ENCODE measurements at regions not wholly inside any gene's neighbourhood (a gene's known extent, or its start where the extent isn't known, plus 50 kb on each side); places are given as distances from the start of the nearest gene placed in this dataset.

GRCh38 chr11:26858098-26858497 lies 135.8 kb upstream of the FIBIN start:
- no peaks in the 10 kb centered on the region for H3K36me3 ChIP-seq
- no peaks in the 10 kb centered on the region for H3K27me3 ChIP-seq
- H3K4me3 ChIP-seq, result no peak overlapping the region
- no peak for DNase-seq
- H3K27ac ChIP-seq, result no peak overlapping the region
- no peaks in the 10 kb centered on the region for H3K4me1 ChIP-seq
- no peaks in the 10 kb centered on the region for H3K9me3 ChIP-seq
- TF ChIP-seq CTCF (IDR thresholded peaks at IDR 0.05) (no peak), POLR2A (IDR thresholded peaks at IDR 0.05) (no peak)

- no peak overlapping the region for H3K4me3 ChIP-seq
- H3K36me3 ChIP-seq, result no peaks in the 10 kb centered on the region
- H3K9me3 ChIP-seq, result no peaks in the 10 kb centered on the region
- no peaks in the 10 kb centered on the region for H3K4me1 ChIP-seq
- H3K27ac ChIP-seq, result no peak overlapping the region
- no peaks in the 10 kb centered on the region for H3K27me3 ChIP-seq
- DNase-seq, result no peak
- TF ChIP-seq CTCF (IDR thresholded peaks at IDR 0.05) (no peak), POLR2A (IDR thresholded peaks at IDR 0.05) (no peak)
These were observed 134.5 kb upstream of the FIBIN start for GRCh38 chr11:26859416-26859815.

GRCh38 chr11:26860091-26860780 lies 133.7 kb upstream of the FIBIN start:
- Histone ChIP-seq H3K36me3 (no peaks in the 10 kb centered on the region), H3K4me3 (no peak overlapping the region), H3K4me1 (no peaks in the 10 kb centered on the region), H3K27ac (no peak overlapping the region), H3K9me3 (no peaks in the 10 kb centered on the region), H3K27me3 (no peaks in the 10 kb centered on the region)
- DNase-seq, result no peak
- no peak for TF ChIP-seq CTCF (IDR thresholded peaks at IDR 0.05)
- TF ChIP-seq POLR2A (IDR thresholded peaks at IDR 0.05), result no peak

GRCh38 chr11:26860895-26861294 lies 133.0 kb upstream of the FIBIN start:
- Histone ChIP-seq H3K9me3 (no peaks in the 10 kb centered on the region), H3K4me3 (no peak overlapping the region), H3K4me1 (no peaks in the 10 kb centered on the region), H3K36me3 (no peaks in the 10 kb centered on the region), H3K27ac (no peak overlapping the region), H3K27me3 (no peaks in the 10 kb centered on the region)
- TF ChIP-seq POLR2A (IDR thresholded peaks at IDR 0.05) (no peak), CTCF (IDR thresholded peaks at IDR 0.05) (no peak)
- no peak for DNase-seq

- no peaks in the 10 kb centered on the region for H3K9me3 ChIP-seq
- no peak overlapping the region for H3K27ac ChIP-seq
- H3K4me1 ChIP-seq, result no peaks in the 10 kb centered on the region
- H3K4me3 ChIP-seq, result no peak overlapping the region
- no peak for DNase-seq
- H3K27me3 ChIP-seq, result no peaks in the 10 kb centered on the region
- no peaks in the 10 kb centered on the region for H3K36me3 ChIP-seq
- TF ChIP-seq POLR2A (IDR thresholded peaks at IDR 0.05), result no peak
- no peak for TF ChIP-seq CTCF (IDR thresholded peaks at IDR 0.05)
These were observed 131.1 kb upstream of the FIBIN start for GRCh38 chr11:26862801-26863200.

GRCh38 chr11:26865703-26866102 lies 128.2 kb upstream of the FIBIN start:
- no peaks in the 10 kb centered on the region for H3K36me3 ChIP-seq
- TF ChIP-seq CTCF (IDR thresholded peaks at IDR 0.05), result no peak
- no peak for TF ChIP-seq POLR2A (IDR thresholded peaks at IDR 0.05)
- H3K9me3 ChIP-seq, result no peaks in the 10 kb centered on the region
- H3K4me1 ChIP-seq, result no peaks in the 10 kb centered on the region
- no peak overlapping the region for H3K4me3 ChIP-seq
- no peaks in the 10 kb centered on the region for H3K27me3 ChIP-seq
- H3K27ac ChIP-seq, result no peak overlapping the region
- no peak for DNase-seq

Measured in Peyer's patch (tissue), 4 donors.